Medulla oblongata (tissue), 1 donor: ENCODE measurements at regions not wholly inside any gene's neighbourhood (a gene's known extent, or its start where the extent isn't known, plus 50 kb on each side); places are given as distances from the start of the nearest gene placed in this dataset.

Source experiments
- DNase-seq: peaks from one replicate; pipeline ENCODE4 v3.0.0-alpha.2; 2015; ENCODE audit errors: extremely low spot score

- DNase-seq: no peak
Observed at GRCh38 chr5:167580608-167581007, 710.8 kb upstream of the WWC1 start.

DNA sequence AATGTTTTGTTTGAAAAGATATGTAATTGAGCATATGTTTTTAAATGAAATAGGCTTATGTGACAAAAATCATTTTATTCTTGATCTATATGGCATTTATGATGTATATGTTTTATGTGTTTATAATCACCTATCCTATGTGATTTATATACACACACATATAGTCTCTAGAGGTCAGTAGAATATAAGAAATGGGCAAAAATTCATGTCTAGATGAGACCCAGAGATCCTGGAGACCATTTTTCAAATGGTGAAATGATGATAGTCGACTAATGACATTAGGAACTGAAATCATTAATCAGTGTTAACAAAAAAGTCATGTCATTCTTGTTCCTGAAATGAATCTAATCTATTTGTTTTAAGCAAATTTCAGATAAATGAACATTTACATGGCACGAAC is 709.2 kb upstream of the WWC1 start:
- DNase-seq: no peak

GRCh38 chr5:167582886-167583285 is 708.6 kb upstream of the WWC1 start:
- DNase-seq: no peak

- no peak for DNase-seq
Observed at GRCh38 chr5:167585184-167585583, 706.3 kb upstream of the WWC1 start.

DNA sequence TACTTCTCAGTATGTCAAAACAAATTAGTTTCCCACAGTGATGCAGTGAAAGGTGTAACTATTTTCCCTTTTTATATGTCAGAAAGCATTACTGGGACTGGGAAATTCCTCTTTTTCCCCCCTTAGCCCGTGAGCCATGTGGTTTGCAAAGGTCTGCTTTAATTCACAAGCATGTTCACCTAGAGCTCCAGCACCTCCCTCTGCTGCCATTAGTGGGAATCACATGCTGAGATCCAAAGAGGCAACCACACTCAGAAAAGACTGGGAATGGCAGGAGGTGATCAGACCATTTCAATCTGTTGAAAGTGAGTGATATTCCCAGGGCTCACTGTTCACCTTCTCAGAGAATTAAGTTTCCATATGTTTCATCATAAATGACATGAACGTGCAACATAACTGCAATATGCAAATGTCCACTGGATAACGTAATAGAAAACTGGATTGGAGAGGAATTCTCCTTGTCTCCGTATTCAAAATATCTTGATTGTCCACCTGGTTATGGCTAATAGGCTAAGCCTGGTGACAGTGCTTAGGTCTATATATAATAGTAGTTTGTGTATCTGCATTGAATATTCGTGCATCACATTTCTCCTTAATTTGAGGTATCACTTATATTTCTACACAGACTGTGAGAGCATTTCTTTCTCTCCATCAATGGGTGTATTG is 703.5 kb upstream of the WWC1 start:
- no peak for DNase-seq

DNA sequence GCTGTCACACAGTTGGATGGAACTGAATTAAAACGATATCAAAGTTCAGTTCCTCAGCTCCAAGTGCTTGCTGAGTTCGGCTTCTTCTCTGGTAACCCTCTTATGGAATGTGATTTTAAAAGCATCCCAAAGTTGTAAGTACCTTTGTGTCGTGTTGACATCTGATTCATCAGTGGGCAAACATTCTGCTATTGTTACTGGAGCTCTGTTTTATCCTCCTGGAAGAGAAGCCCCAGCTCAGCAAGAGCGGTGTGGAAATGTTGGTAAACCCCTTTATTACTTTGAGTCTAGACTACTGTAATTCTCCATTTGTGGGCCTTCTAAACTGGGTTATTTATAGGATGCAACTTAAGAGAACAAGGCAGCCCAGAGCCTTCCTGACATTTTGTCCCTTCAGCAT is 699.3 kb upstream of the WWC1 start:
- no peak for DNase-seq

GRCh38 chr5:167593329-167594060 is 698.0 kb upstream of the WWC1 start:
- DNase-seq: no peak

DNA sequence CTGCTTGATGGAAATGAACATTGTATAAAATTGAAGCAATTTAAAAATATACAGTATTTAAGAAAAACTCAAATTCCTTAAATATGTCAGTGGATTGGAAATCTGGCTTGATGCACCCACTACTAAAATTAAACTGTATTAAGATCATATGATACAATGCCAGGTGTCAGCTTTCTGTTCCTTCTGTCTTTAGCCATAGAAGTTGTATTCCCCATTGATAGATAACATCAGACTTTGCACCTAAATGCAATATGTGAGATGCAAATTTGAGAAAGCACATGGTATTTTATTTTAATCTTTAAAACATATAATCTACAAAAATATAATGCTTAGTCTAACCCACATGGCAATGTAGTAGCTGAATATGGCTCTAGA is 697.4 kb upstream of the WWC1 start:
- no peak for DNase-seq

DNA sequence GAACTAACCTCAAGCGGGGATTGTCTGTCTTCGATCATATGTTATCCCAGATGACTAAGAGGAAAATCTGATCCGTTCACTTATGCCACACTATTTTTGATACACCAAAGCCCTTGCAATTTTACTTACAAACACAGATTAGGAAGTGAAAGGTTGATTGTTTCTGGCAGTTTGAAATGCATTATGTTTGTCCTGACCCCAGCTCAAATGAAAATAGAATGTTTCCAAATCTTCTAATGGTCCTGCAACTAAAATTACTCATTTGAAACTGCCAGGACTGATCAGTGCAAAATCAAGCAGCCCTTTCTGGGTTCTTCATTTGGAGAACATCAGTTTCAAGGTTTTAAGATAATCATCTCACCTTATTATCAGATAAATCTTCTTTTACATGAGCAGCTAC is 696.7 kb upstream of the WWC1 start:
- DNase-seq: no peak

DNA sequence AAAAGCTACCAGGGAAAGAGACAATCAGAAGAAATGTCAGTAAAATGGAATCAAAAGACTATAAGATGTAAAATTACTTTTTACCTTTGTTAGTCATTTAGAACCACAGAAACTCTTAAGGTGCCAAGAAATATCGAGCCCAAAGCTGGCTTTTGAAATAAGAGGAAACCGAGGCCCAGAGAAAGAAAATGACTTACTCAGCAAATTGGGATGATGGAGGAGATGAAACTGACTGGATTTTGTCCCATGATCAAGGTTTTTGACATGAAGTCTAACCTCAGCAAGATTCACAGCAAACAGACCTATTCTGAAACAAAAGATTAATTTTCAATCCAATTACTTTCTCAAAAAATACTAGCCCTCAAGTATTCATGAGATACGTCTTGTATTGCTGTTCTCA is 696.2 kb upstream of the WWC1 start:
- no peak for DNase-seq

DNA sequence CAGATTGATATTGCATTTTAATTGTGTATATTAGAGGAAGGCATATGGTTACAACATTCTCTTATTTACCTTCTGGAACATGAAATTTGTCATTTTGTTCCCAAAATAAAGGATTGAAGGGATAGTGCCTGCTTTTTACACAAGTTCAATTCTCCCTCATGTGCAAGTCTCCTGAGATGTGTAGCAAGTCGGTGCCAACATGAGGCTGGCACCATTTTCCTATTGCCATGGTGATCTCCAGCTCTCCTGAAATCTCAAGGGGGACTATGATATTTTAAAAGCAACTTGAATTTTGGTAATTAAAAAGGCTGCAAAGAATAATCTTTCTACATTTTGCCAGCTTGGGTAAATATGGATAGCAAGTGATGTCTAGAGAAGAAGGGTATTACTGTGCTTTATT is 693.3 kb upstream of the WWC1 start:
- DNase-seq: no peak

DNA sequence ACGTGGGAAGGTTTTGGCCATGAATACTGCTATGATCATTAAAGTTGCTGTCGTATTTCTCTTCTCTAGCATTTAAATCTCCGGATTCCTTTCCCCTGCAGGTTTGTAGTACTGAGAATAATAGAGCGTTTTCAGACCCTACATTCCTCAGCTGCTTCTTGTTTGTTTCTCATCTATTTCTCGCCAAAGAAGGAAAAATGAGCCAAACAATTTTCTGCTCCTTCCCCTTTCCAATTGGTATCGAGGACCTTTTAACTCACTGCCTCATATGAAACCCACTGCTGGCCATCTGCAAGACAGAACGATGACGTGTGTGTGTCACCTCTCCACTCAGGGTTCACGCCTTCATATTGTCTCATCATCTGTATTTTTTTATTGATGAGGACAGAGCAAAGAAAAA is 689.4 kb upstream of the WWC1 start:
- no peak for DNase-seq

DNA sequence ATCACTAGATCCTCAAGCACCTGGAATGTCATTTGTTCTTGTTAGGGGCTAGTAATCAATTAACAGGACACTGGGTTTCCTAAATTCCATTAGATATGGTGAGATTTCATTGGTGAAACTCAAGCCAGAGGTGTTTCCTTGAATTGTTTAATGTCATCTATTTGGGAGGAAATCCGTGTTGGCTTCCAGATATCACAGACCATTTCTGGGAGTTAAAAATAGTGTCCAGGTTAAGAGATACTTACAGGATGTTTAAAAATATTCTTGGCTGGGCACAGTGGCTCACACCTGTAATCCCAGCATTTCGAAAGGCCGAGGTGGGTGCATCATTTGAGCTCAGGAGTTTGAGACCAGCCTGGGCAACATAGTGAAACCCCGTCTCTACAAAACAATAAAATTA is 688.3 kb upstream of the WWC1 start:
- DNase-seq: no peak

DNA sequence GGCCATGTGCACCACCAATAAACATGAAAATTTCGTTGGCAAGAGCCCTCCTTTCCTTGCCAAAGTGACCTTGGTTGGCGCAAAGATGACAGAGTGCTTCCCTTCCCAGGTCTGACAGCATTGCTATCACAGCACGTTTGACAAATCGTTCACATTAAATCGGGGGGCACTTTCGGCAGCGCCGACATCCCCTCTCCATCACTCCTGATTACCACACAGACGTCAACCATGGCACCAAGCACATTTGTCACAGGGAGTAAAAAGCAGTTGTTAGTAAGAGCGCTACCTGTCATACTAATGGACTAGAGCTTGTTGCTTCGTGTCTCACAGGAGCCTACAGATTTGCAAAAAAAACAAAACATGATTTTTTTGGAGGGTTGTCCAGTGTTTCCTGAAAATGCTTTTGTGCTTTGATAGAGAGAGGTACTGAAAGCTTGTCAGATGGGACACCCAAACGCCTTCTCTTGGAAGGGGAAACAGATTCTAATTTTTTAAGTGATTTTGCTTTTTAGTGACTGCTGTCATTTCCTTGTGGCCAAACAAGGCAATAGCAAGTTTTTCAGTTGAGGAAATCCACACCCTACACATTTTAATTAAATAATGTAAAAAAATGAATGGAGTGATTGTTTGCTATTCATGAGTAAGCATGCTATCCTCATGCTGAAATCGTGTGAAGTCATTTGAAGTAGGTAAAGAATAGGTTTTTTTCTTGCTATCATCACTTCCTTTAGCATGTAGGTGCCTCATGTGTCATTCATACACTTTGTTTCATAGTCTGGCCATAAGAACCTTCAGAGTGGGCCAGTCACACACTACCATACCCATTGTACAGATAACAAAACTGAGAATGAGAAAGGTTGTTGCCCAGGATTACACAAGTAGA is 682.8 kb upstream of the WWC1 start:
- DNase-seq: no peak

DNA sequence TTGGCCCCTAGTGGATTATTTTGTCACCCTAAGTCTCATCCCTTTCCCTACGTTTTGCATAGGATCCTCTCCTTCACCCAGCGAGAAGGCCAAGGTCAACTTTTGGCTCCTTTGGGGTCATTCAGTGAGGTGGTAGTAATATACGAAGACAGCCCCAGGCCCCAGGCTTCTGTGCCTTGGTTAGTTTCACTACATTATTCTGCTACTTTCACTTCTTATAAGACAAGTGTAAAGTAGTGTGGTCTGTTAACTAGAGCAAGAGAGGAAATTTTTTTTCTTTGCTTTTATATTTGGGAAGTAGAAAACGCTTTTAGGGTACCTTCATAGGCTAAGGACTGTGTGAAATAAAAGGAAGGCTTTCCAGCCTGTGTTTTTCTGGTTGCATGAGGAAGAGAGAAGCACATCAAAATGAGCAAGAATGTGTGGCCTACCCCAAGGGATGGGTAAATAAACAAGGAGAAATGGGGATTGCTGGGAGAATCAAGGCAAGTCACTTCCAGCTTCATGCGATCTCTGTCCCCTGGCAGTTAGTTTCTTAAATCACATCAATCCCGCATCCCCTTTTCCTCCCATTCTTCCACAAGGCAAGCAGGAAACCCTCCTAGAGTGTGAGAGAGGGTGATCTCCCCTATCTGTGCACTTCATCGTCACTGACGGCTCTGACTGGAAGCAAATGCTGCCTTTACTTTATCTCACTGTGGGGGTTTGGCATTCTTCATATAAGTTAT is 677.0 kb upstream of the WWC1 start:
- peak; percentile 13 for DNase-seq

DNA sequence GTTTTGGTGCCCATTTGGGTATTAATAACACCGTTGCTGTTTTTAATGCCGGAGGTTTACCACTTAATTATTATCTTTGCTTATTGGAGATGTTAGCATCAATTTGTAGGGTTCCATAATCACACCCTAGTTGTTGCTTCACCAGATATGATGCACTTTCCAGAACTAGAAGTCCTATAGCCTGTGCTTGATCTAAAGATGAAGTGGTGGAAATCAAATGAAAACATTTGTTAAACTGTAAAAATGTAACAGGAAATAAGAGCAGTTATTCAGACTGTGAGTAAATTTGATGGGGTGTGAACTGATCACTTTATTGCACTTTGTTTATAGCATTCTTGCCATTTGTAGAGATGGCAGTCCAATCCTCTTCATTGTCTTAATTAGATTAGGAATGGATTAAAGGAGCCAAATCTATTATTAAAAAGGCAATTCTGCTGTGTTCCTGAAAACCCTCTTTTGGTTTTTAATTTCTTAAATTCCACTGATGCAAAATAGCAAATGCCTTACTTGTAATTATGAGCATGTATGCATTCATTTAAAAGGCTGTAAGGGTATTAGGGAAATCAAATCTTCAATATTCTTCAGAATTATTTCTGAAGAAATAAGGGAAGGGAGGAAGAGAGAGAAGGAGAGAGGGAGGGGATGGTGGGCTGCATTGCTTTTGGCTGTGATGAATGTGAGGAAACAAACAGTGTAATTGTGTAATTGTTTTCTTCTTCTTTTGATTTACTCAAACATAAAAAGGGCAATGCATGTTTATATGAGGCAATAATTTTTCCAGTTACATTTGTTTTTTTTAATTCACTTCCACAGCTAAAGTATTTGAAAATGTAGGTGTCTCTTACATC is 675.2 kb upstream of the WWC1 start:
- DNase-seq: no peak

GRCh38 chr5:167623354-167623753 is 668.1 kb upstream of the WWC1 start:
- no peak for DNase-seq

GRCh38 chr5:167624053-167624452 is 667.4 kb upstream of the WWC1 start:
- no peak for DNase-seq

DNA sequence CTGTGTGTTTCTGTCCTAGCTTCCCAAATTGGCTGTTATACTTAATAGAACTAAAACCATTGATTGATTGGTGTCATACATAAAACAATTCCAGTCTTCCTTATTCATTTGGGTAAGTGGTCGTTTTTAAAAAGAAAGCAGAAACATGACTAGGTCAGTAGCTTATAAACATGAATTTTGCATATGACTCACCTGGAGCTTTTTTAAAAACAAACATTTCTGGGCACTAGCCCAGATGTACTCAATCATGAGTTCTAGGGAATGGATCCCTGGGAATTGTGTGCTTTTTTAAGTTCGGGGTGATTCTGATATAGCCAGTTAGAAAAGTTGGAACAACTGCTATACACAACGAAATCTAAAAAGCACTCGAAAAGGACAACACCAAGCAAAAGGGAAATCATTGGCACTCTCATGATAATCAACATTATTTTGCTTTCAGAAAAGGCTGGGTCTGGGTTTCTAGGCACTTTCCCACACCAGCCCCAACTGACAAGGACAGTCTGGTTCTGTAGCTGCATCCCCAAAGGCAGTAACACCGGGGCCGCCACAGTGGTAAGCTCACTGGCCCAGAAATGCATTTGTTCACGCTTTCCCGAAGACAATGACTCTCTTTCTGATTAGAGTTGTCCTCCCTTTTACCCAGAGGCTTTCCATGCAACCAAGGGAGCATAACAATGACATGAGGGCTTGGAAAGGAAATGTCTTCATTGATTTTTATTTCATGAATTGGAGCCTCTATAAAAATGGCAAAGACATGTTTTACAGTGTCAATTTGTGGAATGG is 664.9 kb upstream of the WWC1 start:
- DNase-seq: no peak

GRCh38 chr5:167629634-167630033 is 661.8 kb upstream of the WWC1 start:
- no peak for DNase-seq
